ENCODE measurements at regions not wholly inside any gene's neighbourhood (a gene's known extent, or its start where the extent isn't known, plus 50 kb on each side); places are given as distances from the start of the nearest gene placed in this dataset.

- TF ChIP-seq CTCF (IDR thresholded peaks at IDR 0.05; ENCODE audit: poor library complexity) (no peak), EZH2phosphoT487 (IDR thresholded peaks at IDR 0.05; ENCODE audit: low read depth, severe bottlenecking, unreplicated experiment) (no peak), EZH2 (IDR thresholded peaks at IDR 0.05; ENCODE audit: borderline replicate concordance) (no peak)
- H3K36me3 ChIP-seq (replicated peaks; ENCODE audit: insufficient read depth, low read depth) = no peaks in the 10 kb centered on the region
- no peaks in the 10 kb centered on the region for H3K4me1 ChIP-seq (ENCODE audit: insufficient read depth)
- no peak overlapping the region for H3K4me2 ChIP-seq
- no peaks in the 10 kb centered on the region for H3K9me2 ChIP-seq (replicated peaks; ENCODE audit: insufficient read depth)
- 87% methylated on average over 4 of the region's 4 CpGs for WGBS (ENCODE audit: low lambda C conversion rate, missing lambda C conversion rate)
- H3K9me3 ChIP-seq (ENCODE audit: low read depth) = no peaks in the 10 kb centered on the region
- H3K27me3 ChIP-seq = no peaks in the 10 kb centered on the region
- no peaks in the 10 kb centered on the region for H3K79me2 ChIP-seq
- no peak overlapping the region for H3K27ac ChIP-seq
- no peak overlapping the region for H2AFZ ChIP-seq
- H4K20me1 ChIP-seq (ENCODE audit: insufficient read depth, poor library complexity, severe bottlenecking) = no peaks in the 10 kb centered on the region
- H3K4me3 ChIP-seq = no peak overlapping the region
- DNase-seq (ENCODE audit: low spot score) = no peak
Observed at GRCh38 chr21:27513825-27514224, 546.9 kb upstream of the ADAMTS5 start.

- Histone ChIP-seq H3K4me3 (no peak overlapping the region), H3K4me2 (no peak overlapping the region), H2AFZ (no peak overlapping the region), H3K36me3 (replicated peaks; ENCODE audit: insufficient read depth, low read depth) (no peaks in the 10 kb centered on the region), H3K9me2 (replicated peaks; ENCODE audit: insufficient read depth) (no peaks in the 10 kb centered on the region), H3K4me1 (ENCODE audit: insufficient read depth) (no peaks in the 10 kb centered on the region), H3K79me2 (no peaks in the 10 kb centered on the region), H3K27me3 (no peaks in the 10 kb centered on the region), H4K20me1 (ENCODE audit: insufficient read depth, poor library complexity, severe bottlenecking) (no peaks in the 10 kb centered on the region), H3K9me3 (ENCODE audit: low read depth) (no peaks in the 10 kb centered on the region), H3K27ac (no peak overlapping the region)
- no peak for TF ChIP-seq CTCF (IDR thresholded peaks at IDR 0.05; ENCODE audit: poor library complexity)
- no peak for TF ChIP-seq EZH2 (IDR thresholded peaks at IDR 0.05; ENCODE audit: borderline replicate concordance)
- TF ChIP-seq EZH2phosphoT487 (IDR thresholded peaks at IDR 0.05; ENCODE audit: low read depth, severe bottlenecking, unreplicated experiment) = no peak
- WGBS (ENCODE audit: low lambda C conversion rate, missing lambda C conversion rate) = 58% methylated on average over 1 of the region's 1 CpG
- DNase-seq (ENCODE audit: low spot score) = no peak
Observed at GRCh38 chr21:27513016-27513415, 546.1 kb upstream of the ADAMTS5 start.

GRCh38 chr21:27511233-27511632 lies 544.3 kb upstream of the ADAMTS5 start:
- TF ChIP-seq EZH2 (IDR thresholded peaks at IDR 0.05; ENCODE audit: borderline replicate concordance) (no peak), CTCF (IDR thresholded peaks at IDR 0.05; ENCODE audit: poor library complexity) (no peak), EZH2phosphoT487 (IDR thresholded peaks at IDR 0.05; ENCODE audit: low read depth, severe bottlenecking, unreplicated experiment) (no peak)
- Histone ChIP-seq H2AFZ (no peak overlapping the region), H3K4me2 (no peak overlapping the region), H3K9me3 (ENCODE audit: low read depth) (no peaks in the 10 kb centered on the region), H3K4me1 (ENCODE audit: insufficient read depth) (no peaks in the 10 kb centered on the region), H3K27me3 (no peaks in the 10 kb centered on the region), H3K79me2 (no peaks in the 10 kb centered on the region), H4K20me1 (ENCODE audit: insufficient read depth, poor library complexity, severe bottlenecking) (no peaks in the 10 kb centered on the region), H3K27ac (no peak overlapping the region), H3K4me3 (no peak overlapping the region), H3K36me3 (replicated peaks; ENCODE audit: insufficient read depth, low read depth) (no peaks in the 10 kb centered on the region), H3K9me2 (replicated peaks; ENCODE audit: insufficient read depth) (no peaks in the 10 kb centered on the region)
- DNase-seq (ENCODE audit: low spot score) = no peak

- Histone ChIP-seq H3K9me3 (ENCODE audit: low read depth) (no peaks in the 10 kb centered on the region), H4K20me1 (ENCODE audit: insufficient read depth, poor library complexity, severe bottlenecking) (no peaks in the 10 kb centered on the region), H3K79me2 (no peaks in the 10 kb centered on the region), H3K4me1 (ENCODE audit: insufficient read depth) (no peaks in the 10 kb centered on the region), H3K4me3 (no peak overlapping the region), H2AFZ (no peak overlapping the region), H3K36me3 (replicated peaks; ENCODE audit: insufficient read depth, low read depth) (no peaks in the 10 kb centered on the region), H3K4me2 (no peak overlapping the region), H3K27me3 (no peaks in the 10 kb centered on the region), H3K9me2 (replicated peaks; ENCODE audit: insufficient read depth) (no peaks in the 10 kb centered on the region), H3K27ac (no peak overlapping the region)
- TF ChIP-seq EZH2phosphoT487 (IDR thresholded peaks at IDR 0.05; ENCODE audit: low read depth, severe bottlenecking, unreplicated experiment) (no peak), CTCF (IDR thresholded peaks at IDR 0.05; ENCODE audit: poor library complexity) (no peak), EZH2 (IDR thresholded peaks at IDR 0.05; ENCODE audit: borderline replicate concordance) (no peak)
- WGBS (ENCODE audit: low lambda C conversion rate, missing lambda C conversion rate) = 100% methylated on average over 4 of the region's 4 CpGs
- DNase-seq (ENCODE audit: low spot score) = no peak
Observed at GRCh38 chr21:27507695-27508094, 540.8 kb upstream of the ADAMTS5 start.
